Omental fat pad (tissue), 3 donors: ENCODE measurements at regions not wholly inside any gene's neighbourhood (a gene's known extent, or its start where the extent isn't known, plus 50 kb on each side); places are given as distances from the start of the nearest gene placed in this dataset.

ENCODE experiments used
- ATAC-seq: fragments of 150-250 bp; one replicate; pipeline ENCODE4 v1.9.1; 2016; ENCODE audit warnings: mild to moderate bottlenecking, moderate library complexity; ENCODE audit not compliant: low FRiP score
- DNase-seq: peaks from one replicate; pipeline ENCODE4 v3.0.0-alpha.2; 2019; ENCODE audit warnings: low spot score
- CTCF ChIP-seq, 3 donors: fragments of 450-650 bp; IDR thresholded peaks; one replicate each; pipeline ENCODE4 v1.5.1; 2016 to 2017; ENCODE audit warnings: antibody characterized with exemption in 3 of 3, mild to moderate bottlenecking in 3 of 3, moderate library complexity in 2 of 3

GRCh38 chr1:199449681-199450080 lies 577.8 kb upstream of the NR5A2 start:
- no peak for ATAC-seq
- no peak for TF ChIP-seq CTCF (IDR thresholded peaks at IDR 0.05)
- DNase-seq, result no peak

- TF ChIP-seq CTCF (IDR thresholded peaks at IDR 0.05), result no peak
- ATAC-seq (no peak), DNase-seq (no peak)
Observed at GRCh38 chr1:199452627-199453026, 574.9 kb upstream of the NR5A2 start.

DNA sequence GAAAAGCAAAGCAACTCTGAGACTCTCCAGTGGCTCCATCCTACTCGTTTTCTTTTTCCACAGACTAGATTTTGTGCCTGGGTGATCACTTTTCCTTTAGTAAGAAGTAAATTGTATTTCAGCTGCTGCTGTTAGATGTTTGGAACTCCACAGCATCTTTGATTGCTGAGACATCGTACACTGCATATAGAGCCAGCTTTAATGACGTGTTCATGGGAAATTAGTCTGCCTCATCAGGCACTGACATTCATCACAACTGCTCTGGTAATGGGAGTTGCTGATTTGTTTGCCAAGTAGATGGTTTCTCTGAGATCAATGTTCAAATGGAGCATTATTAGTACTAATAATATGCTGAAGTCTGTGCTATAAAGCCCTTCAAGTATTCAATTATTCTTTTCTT lies 573.8 kb upstream of the NR5A2 start:
- no peak for TF ChIP-seq CTCF (IDR thresholded peaks at IDR 0.05)
- DNase-seq (no peak), ATAC-seq (no peak)

DNA sequence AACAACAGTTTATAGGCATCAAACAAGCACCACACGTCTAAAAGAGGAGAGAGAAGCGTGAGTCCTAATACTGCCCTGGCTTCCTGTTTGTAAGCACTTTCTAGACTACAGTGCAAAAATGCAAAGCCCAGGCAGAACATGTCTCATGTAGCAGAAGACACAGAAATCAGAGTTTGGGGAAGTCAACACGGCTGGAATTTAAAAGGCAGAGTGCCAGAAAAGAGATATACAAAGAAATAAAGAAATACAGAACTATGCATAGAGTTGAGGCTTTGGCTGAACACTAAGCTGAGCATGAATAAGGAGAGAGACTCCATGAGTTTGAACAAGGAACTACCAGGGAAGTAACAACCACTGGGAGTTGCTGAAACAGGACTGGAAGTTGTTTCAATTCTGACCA lies 566.6 kb upstream of the NR5A2 start:
- ATAC-seq (no peak), DNase-seq (no peak)
- no peak for TF ChIP-seq CTCF (IDR thresholded peaks at IDR 0.05)

DNA sequence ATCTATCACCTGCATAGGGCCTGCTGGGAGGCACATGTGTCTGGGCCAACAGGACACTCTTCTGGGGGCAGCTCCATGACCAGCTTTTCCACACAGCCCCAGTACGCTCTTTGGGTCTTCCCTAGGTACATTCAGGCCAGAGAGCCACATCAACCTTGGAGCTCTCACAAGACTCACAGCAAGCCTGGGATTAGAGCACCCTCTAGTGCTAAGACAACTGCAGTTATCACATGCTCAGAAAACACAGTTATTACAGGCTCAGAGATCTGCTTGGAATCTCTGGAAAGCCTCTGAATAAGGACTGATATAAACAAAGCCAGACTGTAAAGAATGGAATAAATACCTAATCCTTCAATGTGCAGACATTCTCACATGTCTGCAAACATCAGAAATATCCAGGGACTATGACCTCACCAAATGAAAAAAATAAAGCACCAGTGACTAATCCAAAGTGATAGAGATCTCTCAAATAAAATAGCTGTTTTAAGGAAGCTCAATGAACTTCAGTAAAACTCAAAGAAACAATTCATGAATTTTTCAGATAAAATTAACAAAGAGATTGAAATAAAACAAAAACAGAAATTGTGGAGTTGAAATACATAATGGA lies 563.9 kb upstream of the NR5A2 start:
- DNase-seq (no peak), ATAC-seq (no peak)
- no peak for TF ChIP-seq CTCF (IDR thresholded peaks at IDR 0.05)

GRCh38 chr1:199466961-199467360 lies 560.5 kb upstream of the NR5A2 start:
- no peak for TF ChIP-seq CTCF (IDR thresholded peaks at IDR 0.05)
- ATAC-seq (no peak), DNase-seq (no peak)

DNA sequence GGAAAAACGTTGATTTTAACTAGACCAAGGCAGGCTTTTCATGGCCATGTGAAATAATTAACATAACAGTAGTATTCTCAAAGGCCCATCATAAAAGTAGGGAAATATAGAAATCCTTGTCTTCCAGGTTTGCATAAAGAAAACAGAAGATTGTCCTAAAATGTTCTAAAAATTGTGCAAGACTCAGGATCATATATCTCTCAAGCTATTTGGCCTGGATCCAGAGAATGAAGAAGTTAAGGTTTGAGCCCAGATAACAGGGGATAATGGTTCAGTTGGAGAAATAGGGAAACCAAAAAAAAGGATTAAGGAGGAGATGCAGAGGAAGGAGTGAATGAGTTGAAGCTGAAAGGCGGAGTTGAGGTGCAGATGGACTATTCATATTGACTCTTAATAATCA lies 555.5 kb upstream of the NR5A2 start:
- no peak for TF ChIP-seq CTCF (IDR thresholded peaks at IDR 0.05)
- ATAC-seq (no peak), DNase-seq (no peak)
